HG02798 (cell line): ENCODE measurements at regions not wholly inside any gene's neighbourhood (a gene's known extent, or its start where the extent isn't known, plus 50 kb on each side); places are given as distances from the start of the nearest gene placed in this dataset.
"Not testable (repeated sequence)": the region's sequence is repeated elsewhere in the genome, so short reads cannot be mapped to it uniquely, and the experiment has no call there.

Experiments used
- ATAC-seq: cut with Tn5 transposase; IDR thresholded peaks from one replicate; pipeline ENCODE4 v1.9.1; 2021; ENCODE audit warnings: mild to moderate bottlenecking; ENCODE audit not compliant: unreplicated experiment, poor library complexity

DNA sequence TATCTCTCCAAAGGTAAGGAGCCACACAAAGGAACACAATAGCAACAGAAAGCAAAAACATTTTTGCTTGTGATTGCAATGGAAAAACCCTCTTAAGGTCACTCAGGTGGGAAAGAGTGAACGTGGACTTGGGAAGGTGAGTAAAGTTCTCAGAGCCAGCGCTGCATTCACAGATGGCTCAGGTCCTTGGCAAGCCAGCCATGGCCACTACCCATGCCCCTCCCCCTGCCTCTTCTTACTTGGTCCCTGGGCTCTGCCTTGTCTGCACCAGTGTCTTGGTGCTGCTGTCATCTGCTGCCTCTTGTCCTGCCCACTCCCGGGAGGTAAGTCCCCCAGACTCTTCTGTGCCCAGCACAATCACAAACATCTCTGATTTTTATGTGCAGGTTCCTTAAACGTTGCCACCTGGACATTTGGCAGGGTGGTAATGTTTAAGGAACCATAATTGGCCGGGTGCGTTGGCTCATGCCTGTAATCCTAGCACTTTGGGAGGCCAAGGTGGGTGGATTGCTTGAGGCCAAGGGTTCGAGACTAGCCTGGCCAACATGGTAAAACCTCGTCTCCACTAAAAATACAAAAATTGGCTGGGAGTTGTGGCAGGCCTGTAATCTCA lies 74.6 kb downstream of the FEM1C start:
- ATAC-seq: no peak

DNA sequence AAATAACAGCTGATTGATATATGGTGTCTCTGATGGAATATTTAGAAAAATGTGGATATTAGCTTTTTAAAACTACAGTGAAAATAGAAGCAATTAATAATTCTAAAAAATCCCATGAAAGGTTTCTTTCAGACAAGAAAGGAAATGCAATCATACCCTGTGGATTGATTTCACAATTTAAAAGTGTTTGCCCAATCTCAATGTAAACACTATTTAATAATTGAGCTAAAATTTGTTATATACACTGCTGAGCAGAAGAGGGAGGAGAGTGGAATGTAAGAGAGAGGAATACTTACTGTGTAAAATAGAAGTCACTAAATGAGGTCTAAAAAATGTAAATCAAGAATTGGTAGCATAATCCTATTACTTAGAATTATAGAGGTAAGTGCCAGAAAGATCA lies 76.9 kb downstream of the FEM1C start:
- no peak for ATAC-seq

- ATAC-seq: no peak
Observed at GRCh38 chr5:115465431-115465830, 79.1 kb downstream of the FEM1C start.

DNA sequence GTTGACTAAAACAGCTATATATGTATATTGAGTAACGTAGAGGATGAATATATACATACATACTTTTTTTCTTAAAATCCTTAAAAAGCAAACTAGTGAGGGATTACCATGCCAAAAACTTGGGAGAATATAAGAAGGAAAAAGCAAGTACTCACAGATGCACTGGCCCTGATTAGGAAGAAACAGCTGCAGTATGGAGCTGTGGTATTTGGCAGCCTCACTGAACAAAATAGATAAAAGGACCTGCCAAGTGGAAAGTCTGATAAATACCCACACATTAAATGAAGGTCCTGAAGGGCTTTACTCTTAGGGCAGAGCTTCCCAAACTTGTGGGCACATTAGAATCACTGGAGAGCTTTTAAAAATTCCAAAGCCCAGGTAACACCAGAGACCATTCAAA lies 80.6 kb downstream of the FEM1C start:
- ATAC-seq: no peak

GRCh38 chr5:115461506-115462290 lies 82.9 kb downstream of the FEM1C start:
- peak; percentile 54 for ATAC-seq

GRCh38 chr5:115461093-115461492 lies 83.5 kb downstream of the FEM1C start:
- ATAC-seq: no peak

GRCh38 chr5:115460472-115460871 lies 84.1 kb downstream of the FEM1C start:
- ATAC-seq: peak; percentile 61

DNA sequence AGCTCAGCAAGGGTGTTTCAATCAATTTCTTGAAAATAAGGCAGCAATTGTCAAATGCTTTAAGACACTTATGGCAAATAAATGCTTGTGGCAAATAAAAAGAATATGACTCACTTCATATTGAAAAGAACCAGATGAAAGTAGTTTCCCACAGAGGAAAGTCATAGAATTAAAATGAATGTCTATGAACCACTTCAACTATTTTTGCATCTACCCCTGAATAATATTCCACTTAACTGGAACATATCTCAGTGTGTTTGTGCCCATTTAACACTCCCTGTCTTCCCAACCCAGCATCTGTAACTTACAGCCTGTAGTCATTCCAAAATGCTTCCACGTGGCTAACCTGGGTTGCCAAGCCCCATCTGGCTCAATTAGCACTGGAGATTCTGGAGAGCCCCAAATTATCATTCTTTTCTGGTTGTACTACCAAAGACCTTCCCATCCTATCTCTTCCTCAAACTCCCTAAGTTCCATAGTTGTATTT lies 84.7 kb downstream of the FEM1C start:
- ATAC-seq: no peak

GRCh38 chr5:115458416-115458815 lies 86.2 kb downstream of the FEM1C start:
- no peak for ATAC-seq

- no peak for ATAC-seq
Observed at GRCh38 chr5:115458003-115458409, 86.6 kb downstream of the FEM1C start.

GRCh38 chr5:115457571-115457970 lies 87.0 kb downstream of the FEM1C start:
- ATAC-seq: no peak

DNA sequence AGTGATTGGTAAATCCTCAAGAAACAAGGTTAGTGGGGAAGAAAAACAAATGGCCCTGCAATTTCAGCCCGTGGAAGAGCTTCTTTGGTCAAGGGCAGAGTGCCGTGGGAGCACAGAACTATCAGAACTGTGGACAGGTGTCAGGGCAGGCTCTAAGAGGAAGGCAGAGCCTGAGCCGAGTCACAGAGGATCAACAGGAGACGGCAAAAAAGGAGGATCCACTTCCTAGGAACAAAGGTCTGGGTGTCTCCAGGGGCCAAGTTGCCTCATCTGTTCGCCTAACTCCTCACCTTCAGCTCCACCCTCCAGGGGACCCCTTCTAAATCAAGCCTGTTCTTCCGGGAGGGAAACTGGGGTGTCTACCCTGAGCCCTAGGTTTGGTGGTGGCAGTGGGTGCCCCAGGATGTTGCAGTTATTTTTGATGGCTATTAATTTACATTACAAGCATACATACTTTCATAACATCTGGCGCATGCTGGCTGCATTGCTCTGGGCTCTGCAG lies 88.0 kb downstream of the FEM1C start:
- ATAC-seq: no peak

DNA sequence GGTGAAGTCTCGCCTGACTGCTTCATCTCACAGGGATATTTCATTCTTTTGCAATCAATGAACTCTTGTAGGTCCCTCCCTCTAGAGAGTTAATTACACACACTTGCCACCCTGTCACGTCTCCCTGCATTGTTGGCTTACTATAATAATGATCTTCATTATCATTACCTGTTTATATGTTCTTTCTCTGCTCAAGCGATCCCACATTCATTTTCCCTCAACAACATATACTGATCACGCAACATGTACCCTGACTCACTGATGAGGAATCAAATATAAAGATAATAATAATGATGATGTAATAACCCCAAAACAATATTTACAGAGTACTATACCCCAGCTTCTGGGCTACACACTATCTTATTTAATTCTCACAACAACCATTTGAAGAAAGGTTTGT lies 88.5 kb downstream of the FEM1C start:
- ATAC-seq: no peak

DNA sequence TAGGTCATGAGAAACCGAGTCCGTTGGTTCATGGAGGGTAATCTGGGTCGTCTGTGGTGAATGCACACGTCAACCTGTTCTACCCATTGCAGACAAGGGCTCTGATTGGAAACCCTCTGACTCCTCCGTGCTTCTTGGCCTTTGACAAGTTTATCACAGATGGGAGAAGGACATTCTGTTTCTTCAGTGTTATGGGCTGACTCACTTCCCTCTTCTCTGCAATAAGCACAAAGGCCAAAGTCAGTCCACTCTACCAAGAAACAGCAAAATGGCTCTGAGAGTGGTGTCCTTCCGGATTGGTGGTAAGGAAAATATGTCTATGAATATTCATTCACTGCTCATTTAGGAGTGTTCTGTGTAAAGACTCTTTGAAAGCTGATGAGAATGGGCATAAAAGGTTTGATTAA lies 89.3 kb downstream of the FEM1C start:
- no peak for ATAC-seq

DNA sequence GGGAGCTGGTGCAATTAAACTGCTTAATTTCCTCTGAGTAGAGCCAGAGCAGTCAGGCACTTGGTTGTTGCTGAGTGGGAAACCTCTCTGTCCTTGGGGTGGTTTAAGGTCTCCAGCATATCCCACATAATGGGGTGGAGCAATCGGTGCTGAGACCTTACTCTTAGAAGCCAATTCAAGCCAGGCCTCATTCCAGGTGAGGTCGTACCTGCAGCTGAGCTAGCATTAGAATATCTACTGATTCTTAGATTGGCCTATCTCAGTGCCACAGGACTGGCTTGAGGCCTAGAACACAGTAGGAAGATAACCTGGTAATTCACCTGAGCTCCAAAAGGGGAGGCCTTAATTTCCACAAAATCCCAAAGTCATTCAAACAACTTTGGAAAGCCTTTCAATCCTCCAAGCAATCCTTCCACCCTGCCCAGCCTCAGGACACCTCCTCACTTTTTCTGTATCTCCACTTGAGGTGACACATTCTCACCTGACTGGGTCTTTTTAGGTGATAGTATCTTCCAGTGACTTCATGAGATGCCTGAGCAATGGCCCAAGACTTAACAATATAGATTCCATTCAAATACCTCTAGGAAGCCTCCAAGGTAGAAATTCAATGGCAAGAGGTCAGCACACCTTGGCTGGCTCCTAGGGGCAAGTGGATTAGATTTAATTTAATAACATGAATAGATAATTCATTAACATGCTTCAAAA lies 91.0 kb downstream of the FEM1C start:
- ATAC-seq: no peak

GRCh38 chr5:115452536-115453235 lies 91.9 kb downstream of the FEM1C start:
- no peak for ATAC-seq

GRCh38 chr5:115452083-115452482 lies 92.5 kb downstream of the FEM1C start:
- ATAC-seq: no peak

DNA sequence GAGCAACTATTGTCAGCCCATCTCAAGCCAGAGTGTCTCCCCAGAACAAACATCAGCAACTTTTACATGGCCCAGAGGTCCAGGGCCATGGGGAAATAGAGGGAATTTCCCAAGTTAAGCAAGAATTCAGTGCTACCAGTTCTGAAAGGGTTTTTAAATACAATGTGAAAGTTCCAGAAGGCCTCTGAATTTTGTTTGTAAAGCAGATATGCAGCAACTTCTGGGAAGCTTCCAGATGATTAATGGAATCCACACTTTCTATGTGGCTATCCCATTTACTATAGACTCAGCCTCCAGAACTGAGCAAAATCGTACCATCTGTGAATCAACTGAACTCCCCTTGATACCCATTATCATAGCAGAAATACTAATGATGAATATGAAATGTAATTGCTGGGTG lies 93.8 kb downstream of the FEM1C start:
- ATAC-seq: no peak

- not testable (repeated sequence) for ATAC-seq
Observed at GRCh38 chr5:115448630-115449029, 95.9 kb downstream of the FEM1C start.

- no peak for ATAC-seq
Observed at GRCh38 chr5:115440782-115441451, 103.7 kb downstream of the FEM1C start.
